ENCODE measurements at regions not wholly inside any gene's neighbourhood (a gene's known extent, or its start where the extent isn't known, plus 50 kb on each side); places are given as distances from the start of the nearest gene placed in this dataset.

DNA sequence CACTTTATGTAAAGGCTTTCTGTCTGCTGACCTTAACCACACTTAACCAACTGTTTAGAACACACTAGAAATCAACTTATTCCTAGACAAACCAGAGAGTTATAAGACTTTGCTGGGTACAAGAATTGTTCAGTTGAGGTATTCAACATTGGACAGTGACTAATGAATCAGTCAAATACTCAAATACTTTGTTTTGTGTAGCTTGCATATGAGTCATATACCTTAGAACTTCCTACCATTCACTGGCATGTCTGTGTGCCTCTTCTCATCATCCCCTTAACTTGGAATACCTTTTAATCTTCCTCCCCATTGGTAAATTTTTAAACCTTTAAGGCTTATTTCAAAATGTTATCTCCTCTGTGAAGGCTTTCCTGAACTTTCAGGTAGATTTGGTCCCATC lies 708.8 kb upstream of the GRIA3 start (continued):
- TF ChIP-seq, protein P1, sequence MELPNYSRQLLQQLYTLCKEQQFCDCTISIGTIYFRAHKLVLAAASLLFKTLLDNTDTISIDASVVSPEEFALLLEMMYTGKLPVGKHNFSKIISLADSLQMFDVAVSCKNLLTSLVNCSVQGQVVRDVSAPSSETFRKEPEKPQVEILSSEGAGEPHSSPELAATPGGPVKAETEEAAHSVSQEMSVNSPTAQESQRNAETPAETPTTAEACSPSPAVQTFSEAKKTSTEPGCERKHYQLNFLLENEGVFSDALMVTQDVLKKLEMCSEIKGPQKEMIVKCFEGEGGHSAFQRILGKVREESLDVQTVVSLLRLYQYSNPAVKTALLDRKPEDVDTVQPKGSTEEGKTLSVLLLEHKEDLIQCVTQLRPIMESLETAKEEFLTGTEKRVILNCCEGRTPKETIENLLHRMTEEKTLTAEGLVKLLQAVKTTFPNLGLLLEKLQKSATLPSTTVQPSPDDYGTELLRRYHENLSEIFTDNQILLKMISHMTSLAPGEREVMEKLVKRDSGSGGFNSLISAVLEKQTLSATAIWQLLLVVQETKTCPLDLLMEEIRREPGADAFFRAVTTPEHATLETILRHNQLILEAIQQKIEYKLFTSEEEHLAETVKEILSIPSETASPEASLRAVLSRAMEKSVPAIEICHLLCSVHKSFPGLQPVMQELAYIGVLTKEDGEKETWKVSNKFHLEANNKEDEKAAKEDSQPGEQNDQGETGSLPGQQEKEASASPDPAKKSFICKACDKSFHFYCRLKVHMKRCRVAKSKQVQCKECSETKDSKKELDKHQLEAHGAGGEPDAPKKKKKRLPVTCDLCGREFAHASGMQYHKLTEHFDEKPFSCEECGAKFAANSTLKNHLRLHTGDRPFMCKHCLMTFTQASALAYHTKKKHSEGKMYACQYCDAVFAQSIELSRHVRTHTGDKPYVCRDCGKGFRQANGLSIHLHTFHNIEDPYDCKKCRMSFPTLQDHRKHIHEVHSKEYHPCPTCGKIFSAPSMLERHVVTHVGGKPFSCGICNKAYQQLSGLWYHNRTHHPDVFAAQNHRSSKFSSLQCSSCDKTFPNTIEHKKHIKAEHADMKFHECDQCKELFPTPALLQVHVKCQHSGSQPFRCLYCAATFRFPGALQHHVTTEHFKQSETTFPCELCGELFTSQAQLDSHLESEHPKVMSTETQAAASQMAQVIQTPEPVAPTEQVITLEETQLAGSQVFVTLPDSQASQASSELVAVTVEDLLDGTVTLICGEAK (IDR thresholded peaks at IDR 0.05), result no peak
- TF ChIP-seq, protein P1 (CRISPR knock-in tag; IDR thresholded peaks at IDR 0.05), result no peak
- no peak for TF ChIP-seq HMG20A (CRISPR knock-in tag; conservative IDR thresholded peaks at IDR 0.05)
- TF ChIP-seq KLF13 (tag; IDR thresholded peaks at IDR 0.05; ENCODE audit: borderline replicate concordance, low read depth), result no peak
- TF ChIP-seq EP400 (IDR thresholded peaks at IDR 0.05), result no peak

Data from K562 (cell line).